ENCODE measurements at regions not wholly inside any gene's neighbourhood (a gene's known extent, or its start where the extent isn't known, plus 50 kb on each side); places are given as distances from the start of the nearest gene placed in this dataset.

- no peak for TF ChIP-seq NFRKB (IDR thresholded peaks at IDR 0.05)
- no peak for TF ChIP-seq FOXA1 (IDR thresholded peaks at IDR 0.05)
- no peak for TF ChIP-seq TARDBP (IDR thresholded peaks at IDR 0.05)
- TF ChIP-seq HDGF (IDR thresholded peaks at IDR 0.05; ENCODE audit: borderline replicate concordance), result no peak
- no peak for TF ChIP-seq SUZ12 (IDR thresholded peaks at IDR 0.05)
- no peak for TF ChIP-seq FOXK2 (IDR thresholded peaks at IDR 0.05)
- TF ChIP-seq ELF4 (IDR thresholded peaks at IDR 0.05), result no peak
Observed at GRCh38 chr3:30475038-30475808, 131.2 kb upstream of the TGFBR2 start.

All from HEK293T (cell line).